ENCODE measurements at regions not wholly inside any gene's neighbourhood (a gene's known extent, or its start where the extent isn't known, plus 50 kb on each side); places are given as distances from the start of the nearest gene placed in this dataset.

DNA sequence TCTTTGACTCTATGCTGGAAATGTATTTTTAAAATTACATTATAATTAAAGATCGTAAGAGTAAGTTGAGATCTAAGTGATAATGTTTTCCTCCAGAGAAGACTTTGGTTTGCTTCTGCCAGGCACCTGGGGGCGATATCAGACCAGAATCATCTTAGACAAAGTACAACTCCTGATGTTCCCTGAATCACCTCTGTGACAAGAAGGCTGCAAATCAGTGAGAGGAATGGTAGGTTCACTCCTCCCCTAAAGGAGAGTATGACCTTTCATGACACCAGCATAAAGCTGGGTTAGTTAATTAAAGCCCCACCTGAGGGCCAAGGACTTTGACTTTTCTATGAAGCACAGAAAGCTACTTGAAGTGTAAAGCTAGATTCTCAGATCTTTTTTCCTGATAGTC is 114.4 kb upstream of the DTNA start:
- peak; percentile 57 for DNase-seq (ENCODE audit: low spot score)

- no peak for DNase-seq (ENCODE audit: low spot score)
Measured at GRCh38 chr18:34598120-34598635, 111.9 kb upstream of the DTNA start.

GRCh38 chr18:34600158-34600557 is 109.9 kb upstream of the DTNA start:
- DNase-seq (ENCODE audit: low spot score) = peak; percentile 15

DNA sequence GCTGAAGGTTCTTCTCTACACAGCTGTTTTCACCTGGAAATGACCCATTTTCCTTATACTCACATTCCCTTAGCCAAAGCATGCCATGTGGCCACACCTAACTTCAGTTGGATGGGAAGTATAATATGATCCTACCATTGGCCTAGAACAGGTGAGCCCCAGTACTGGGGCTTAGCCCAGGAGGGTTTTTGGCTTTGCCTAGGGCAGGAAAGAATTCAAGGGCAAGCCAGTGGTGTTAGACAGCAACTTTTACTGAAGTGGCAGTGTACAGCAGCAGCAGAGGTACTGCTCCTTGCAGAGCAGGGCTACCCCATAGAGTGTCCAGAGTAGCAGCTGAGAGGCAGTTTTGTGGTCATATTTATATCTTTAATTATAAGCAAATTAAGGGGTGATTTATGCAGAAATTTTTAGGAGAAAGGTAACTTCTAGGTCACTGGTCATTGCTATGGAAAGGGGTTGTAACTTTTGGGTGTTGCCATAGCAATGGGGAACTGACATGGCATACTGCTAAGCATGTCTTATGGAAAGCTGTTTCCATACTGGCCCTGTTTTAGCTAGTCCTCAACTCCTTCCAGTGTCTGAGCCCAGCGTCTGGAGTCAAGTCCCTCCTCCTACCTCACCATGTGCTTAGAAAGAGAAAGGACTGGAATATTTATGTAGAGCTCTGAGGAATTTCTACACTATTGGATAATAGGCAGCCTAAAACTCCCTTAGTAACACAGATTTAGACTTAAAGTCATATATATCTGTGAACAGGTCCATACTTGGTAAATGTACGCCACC is 109.0 kb upstream of the DTNA start:
- DNase-seq (ENCODE audit: low spot score) = no peak

DNA sequence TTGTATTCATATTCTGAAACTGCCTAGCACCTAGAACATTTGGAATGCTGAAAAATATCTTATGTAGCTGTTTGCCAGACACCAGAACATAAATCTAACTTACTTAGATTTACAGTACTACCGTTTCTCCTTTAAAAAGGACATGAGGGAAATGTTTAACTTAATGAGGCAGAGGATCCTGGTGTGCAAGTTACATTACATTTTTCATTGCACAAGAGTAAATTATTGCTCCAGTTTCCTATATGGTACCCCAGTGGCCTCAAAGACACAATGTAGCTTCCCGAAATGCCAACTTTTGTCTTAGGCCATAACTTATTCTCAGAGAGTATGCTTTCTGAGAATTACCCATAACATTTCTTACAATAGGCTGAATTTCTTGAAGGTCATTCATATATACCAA is 105.5 kb upstream of the DTNA start:
- no peak for DNase-seq (ENCODE audit: low spot score)

- no peak for DNase-seq (ENCODE audit: low spot score)
Measured at GRCh38 chr18:34606851-34607250, 103.2 kb upstream of the DTNA start.

- DNase-seq (ENCODE audit: low spot score) = no peak
Measured at GRCh38 chr18:34608064-34608463, 102.0 kb upstream of the DTNA start.

- DNase-seq (ENCODE audit: low spot score) = no peak
Measured at GRCh38 chr18:34609986-34610648, 100.0 kb upstream of the DTNA start.

DNA sequence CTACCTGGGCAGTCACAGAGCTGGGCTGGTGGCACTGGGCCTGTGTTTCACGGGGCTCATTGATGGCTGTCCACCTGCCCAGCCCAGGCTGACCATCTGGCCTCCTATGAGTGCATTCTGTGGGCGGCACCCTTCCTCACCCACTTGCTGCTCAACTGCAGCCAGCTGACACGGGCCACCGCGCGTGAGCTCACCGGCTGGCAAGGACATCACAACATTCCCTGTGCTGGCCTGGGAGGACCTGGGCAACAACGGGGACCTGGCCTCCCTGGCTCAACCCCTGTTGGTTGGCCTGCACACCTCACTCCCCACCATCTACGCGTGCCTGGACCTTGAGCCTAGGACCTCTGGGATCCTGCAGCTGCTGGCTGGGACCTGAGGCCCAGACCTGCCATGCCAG is 98.2 kb upstream of the DTNA start:
- no peak for DNase-seq (ENCODE audit: low spot score)

- no peak for DNase-seq (ENCODE audit: low spot score)
Measured at GRCh38 chr18:34620258-34620861, 89.7 kb upstream of the DTNA start.

DNA sequence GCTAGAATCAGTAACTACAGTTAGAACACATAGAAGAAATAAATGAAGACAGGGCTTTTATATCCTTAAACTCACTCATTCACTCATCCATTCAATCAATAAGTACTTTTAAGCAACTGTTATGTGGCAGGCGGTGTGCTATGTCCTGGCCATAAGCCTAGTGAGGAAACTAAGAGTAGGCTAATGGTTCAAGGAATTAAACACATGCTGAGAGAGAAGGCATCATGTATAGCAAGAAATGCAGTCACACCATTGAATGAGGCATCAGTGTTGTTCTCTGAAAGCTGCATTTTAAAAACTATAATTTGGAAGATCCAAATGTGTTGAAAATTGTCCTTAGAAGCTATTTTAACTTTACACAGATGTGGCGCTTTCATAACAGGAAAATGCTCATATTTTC is 86.5 kb upstream of the DTNA start:
- no peak for DNase-seq (ENCODE audit: low spot score)

DNA sequence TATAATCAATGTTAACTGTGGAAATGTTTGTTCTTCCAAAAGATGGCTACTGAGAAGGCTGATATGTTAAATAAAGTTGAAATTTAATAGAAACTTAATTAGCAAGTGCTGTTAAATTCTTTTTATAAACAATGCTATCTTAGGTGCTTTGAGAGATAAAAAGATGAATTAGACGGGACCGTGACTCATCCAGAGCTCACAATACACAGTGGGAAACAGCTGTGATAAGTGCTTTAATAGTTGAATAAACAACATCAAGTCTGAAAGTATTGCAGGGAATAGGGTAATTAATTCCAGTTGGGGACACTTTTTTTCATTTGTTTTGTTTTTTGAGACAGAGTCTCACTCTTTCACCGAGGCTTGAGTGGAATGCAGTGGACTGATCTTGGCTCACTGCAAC is 85.5 kb upstream of the DTNA start:
- peak; percentile 68 for DNase-seq (ENCODE audit: low spot score)

GRCh38 chr18:34626404-34627136 is 83.5 kb upstream of the DTNA start:
- DNase-seq (ENCODE audit: low spot score) = peak; percentile 70

DNA sequence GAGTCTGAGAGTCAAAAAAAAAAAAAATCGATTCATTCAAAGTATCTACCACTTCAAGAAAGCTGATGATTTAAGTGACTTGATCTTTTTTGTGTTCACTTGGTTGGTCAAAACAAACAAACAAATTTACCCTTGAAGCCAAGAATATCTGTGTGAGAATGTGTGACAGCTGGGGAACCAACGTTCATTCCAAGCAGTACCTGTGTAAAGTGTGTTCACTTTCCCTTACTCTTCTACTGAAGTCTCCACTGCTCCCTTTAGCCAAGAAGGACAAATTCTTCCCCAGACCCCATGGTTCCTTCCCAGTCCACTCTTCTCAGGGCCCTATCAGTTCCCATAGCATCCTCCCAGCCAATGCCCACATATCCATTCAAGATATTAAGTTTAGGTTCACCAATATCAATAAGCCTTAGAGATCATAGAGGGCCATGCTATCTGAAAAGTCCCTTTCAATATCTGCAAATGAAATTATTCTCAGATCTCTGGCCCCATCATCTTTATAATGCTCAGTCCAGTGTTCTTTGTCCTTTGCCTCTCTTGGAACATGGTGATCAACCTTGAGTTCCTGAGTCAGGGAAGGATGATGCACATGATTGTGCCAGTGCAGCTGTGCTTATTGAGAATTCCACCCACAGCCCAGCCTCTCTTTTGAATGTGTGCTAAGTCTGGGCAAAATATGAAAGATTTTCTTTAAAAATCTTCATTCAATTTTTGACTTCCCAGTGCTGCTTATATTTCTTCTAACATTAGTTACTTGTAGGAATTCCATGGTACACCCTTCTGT is 82.8 kb upstream of the DTNA start:
- DNase-seq (ENCODE audit: low spot score) = no peak

- no peak for DNase-seq (ENCODE audit: low spot score)
Measured at GRCh38 chr18:34631093-34631966, 78.8 kb upstream of the DTNA start.

DNA sequence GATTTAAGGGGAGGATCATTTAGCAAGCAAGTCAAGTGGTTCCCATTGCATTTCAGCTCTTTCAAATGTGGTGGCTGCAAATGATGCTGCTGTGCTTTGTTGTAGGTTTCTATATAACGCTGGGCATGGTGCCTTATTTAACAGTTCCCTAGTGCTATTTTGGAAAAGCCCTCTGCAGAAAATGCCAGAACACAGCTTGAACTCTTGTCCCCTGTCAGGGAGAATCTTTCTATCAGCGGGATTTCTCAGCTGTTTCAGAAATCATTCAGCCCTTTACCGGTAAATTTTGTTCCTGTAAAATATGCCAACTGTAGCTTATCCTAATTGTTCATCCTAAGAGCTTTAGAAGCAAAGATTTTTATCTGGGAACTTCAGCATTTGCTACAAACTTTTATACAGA is 77.8 kb upstream of the DTNA start:
- DNase-seq (ENCODE audit: low spot score) = no peak

DNA sequence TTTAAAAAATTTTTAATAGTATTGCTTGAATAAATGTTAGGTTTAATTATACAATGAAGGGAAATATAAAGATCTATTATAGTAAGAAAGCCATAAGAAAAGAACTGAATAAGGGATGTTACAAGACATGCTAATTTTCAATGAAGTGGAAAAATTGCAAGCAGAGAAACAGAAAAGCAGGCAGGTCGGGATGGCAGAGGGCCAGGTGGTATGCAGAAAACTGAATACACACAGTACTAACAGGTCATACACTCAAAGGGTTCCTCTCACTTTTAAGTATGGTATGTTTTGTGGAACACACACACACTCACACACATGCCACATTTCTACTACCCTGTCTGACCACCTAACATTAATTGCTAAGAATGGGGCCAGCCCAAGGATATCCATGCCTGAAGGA is 76.7 kb upstream of the DTNA start:
- no peak for DNase-seq (ENCODE audit: low spot score)

DNA sequence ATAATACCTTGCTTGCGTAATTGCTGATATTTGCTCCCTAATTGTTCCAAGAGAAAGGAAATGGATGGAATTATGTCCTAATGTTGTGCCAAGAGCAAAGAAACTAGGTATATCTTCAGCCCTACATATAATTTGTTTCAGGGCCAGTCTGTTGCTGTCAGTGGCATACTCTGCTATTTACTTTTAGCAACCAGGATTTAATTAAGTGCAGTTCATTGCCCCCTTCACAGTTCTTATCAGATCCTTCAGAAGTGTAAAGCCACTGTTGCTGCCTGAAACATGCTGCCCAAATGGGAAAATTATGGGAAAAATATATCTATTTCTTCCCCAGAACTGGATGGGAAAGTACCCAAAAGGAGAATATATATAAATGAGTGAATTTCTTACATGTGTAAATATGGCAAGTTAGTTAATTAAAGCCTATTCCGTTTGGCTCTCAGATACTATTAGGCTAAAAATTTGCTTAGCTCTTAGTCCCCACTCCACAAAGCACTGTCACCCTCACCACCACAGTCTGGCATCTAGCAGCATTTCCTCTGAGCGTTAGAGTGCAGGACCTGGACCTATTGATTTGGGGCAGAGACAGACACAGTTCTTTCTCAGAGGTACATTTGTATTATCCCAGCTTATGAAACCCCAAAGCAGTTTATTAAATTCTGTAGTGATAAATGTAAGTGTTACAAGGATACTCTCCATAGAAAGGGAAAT is 72.8 kb upstream of the DTNA start:
- DNase-seq (ENCODE audit: low spot score) = no peak

DNA sequence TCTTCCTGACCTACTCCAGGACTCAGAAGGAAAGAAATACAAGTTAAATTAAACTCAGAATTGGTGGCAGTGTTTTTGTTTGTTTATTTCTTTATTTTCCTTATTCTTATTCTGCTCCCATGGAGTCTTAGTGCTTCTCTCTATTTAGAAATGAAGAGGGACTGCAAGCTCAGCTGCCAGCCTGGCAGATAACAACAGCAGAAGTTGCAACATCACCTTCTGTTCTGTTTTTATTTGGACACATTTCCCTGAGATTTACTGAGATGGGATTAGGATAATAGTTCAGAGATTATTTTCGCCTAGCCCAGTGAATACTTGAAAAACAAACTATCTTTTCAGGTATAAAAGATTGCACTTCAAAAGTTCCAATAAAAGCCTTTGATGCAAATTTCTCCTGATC is 70.4 kb upstream of the DTNA start:
- no peak for DNase-seq (ENCODE audit: low spot score)

GRCh38 chr18:34640276-34640675 is 69.8 kb upstream of the DTNA start:
- DNase-seq (ENCODE audit: low spot score) = no peak
